GM23248 (cell line): ENCODE measurements at regions not wholly inside any gene's neighbourhood (a gene's known extent, or its start where the extent isn't known, plus 50 kb on each side); places are given as distances from the start of the nearest gene placed in this dataset.

Source experiments
- EZH2 ChIP-seq: fragments of 200-600 bp; sonication (generic); IDR thresholded peaks from 2 replicates; pipeline ENCODE4 v1.6.1; 2018; ENCODE audit warnings: antibody characterized with exemption, mild to moderate bottlenecking; ENCODE audit not compliant: insufficient read depth, poor library complexity, severe bottlenecking
- EZH2phosphoT487 ChIP-seq: fragments of 200-600 bp; sonication (generic); IDR thresholded peaks from 2 replicates; pipeline ENCODE4 v1.6.1; 2018; ENCODE audit warnings: antibody characterized with exemption, moderate library complexity, mild to moderate bottlenecking, low read depth; ENCODE audit not compliant: insufficient read depth

GRCh38 chr14:42241101-42241500, 634.4 kb downstream of the LRFN5 start:
- TF ChIP-seq EZH2 (no peak), EZH2phosphoT487 (no peak)
